Osteoblast (primary cell): ENCODE measurements at regions not wholly inside any gene's neighbourhood (a gene's known extent, or its start where the extent isn't known, plus 50 kb on each side); places are given as distances from the start of the nearest gene placed in this dataset.

Experiments used
- DNase-seq: peaks from one replicate; pipeline ENCODE4 v3.0.0; 2011; ENCODE audit warnings: low spot score, mixed read lengths; ENCODE audit not compliant: insufficient read length; ENCODE audit errors: missing footprints
- H2AFZ ChIP-seq: 2 replicates; pipeline ENCODE4 v1.6.0; 2011; ENCODE audit warnings: mild to moderate bottlenecking, low read length
- H3K27ac ChIP-seq: 2 replicates; pipeline ENCODE4 v1.5.1; 2011; ENCODE audit warnings: mild to moderate bottlenecking, low read depth, low read length, moderate library complexity
- H3K27me3 ChIP-seq: 2 replicates; pipeline ENCODE4 v1.6.0; 2012; ENCODE audit warnings: mild to moderate bottlenecking, control low read depth, inconsistent platforms, low read length, moderate library complexity; ENCODE audit not compliant: insufficient read depth
- H3K36me3 ChIP-seq: 2 replicates; pipeline ENCODE4 v1.5.1; 2011; ENCODE audit warnings: mild to moderate bottlenecking, low read length, control low read depth, moderate library complexity; ENCODE audit not compliant: insufficient read depth
- H3K4me1 ChIP-seq: 2 replicates; pipeline ENCODE4 v1.5.1; 2011; ENCODE audit warnings: mild to moderate bottlenecking, low read length, control low read depth, moderate library complexity; ENCODE audit not compliant: insufficient read depth
- H3K4me2 ChIP-seq: 2 replicates; pipeline ENCODE4 v1.6.0; 2011; ENCODE audit warnings: mild to moderate bottlenecking, low read length; ENCODE audit not compliant: insufficient read depth
- H3K4me3 ChIP-seq: fragments of 200-600 bp; sonication (generic); 3 replicates; pipeline ENCODE4 v1.5.1; 2012; ENCODE audit warnings: mild to moderate bottlenecking, low read length, inconsistent platforms; ENCODE audit not compliant: insufficient read depth
- H3K79me2 ChIP-seq: 2 replicates; pipeline ENCODE4 v1.6.0; 2012; ENCODE audit warnings: mild to moderate bottlenecking, low read length, control low read depth, inconsistent platforms; ENCODE audit not compliant: insufficient read depth
- H3K9me3 ChIP-seq: 2 replicates; pipeline ENCODE4 v1.5.1; 2011; ENCODE audit warnings: low read depth, low read length, control low read depth
- H4K20me1 ChIP-seq: 2 replicates; pipeline ENCODE4 v1.6.0; 2012; ENCODE audit warnings: mild to moderate bottlenecking, low read length, control low read depth; ENCODE audit not compliant: insufficient read depth
- TF ChIP-seq, protein P1 (sequence below): IDR thresholded peaks from 2 replicates; pipeline ENCODE4 v1.5.1; 2011; ENCODE audit warnings: mild to moderate bottlenecking, low read depth, low read length, moderate library complexity; ENCODE audit errors: extremely low read depth

GRCh38 chr7:86949052-86949778 lies 110.2 kb downstream of the ELAPOR2 start:
- no peaks in the 10 kb centered on the region for H3K27me3 ChIP-seq
- no peak overlapping the region for H3K4me2 ChIP-seq
- no peaks in the 10 kb centered on the region for H3K4me1 ChIP-seq
- no peaks in the 10 kb centered on the region for H4K20me1 ChIP-seq
- no peak overlapping the region for H2AFZ ChIP-seq
- no peaks in the 10 kb centered on the region for H3K9me3 ChIP-seq
- DNase-seq, result no peak
- no peaks in the 10 kb centered on the region for H3K36me3 ChIP-seq
- TF ChIP-seq, protein P1, sequence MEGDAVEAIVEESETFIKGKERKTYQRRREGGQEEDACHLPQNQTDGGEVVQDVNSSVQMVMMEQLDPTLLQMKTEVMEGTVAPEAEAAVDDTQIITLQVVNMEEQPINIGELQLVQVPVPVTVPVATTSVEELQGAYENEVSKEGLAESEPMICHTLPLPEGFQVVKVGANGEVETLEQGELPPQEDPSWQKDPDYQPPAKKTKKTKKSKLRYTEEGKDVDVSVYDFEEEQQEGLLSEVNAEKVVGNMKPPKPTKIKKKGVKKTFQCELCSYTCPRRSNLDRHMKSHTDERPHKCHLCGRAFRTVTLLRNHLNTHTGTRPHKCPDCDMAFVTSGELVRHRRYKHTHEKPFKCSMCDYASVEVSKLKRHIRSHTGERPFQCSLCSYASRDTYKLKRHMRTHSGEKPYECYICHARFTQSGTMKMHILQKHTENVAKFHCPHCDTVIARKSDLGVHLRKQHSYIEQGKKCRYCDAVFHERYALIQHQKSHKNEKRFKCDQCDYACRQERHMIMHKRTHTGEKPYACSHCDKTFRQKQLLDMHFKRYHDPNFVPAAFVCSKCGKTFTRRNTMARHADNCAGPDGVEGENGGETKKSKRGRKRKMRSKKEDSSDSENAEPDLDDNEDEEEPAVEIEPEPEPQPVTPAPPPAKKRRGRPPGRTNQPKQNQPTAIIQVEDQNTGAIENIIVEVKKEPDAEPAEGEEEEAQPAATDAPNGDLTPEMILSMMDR, result no peak
- H3K79me2 ChIP-seq, result no peaks in the 10 kb centered on the region
- H3K27ac ChIP-seq, result no peak overlapping the region
- H3K4me3 ChIP-seq, result no peak overlapping the region

- Histone ChIP-seq H3K9me3 (no peaks in the 10 kb centered on the region), H4K20me1 (no peaks in the 10 kb centered on the region), H3K4me1 (no peaks in the 10 kb centered on the region), H2AFZ (no peak overlapping the region), H3K27ac (no peak overlapping the region), H3K4me3 (no peak overlapping the region), H3K36me3 (no peaks in the 10 kb centered on the region), H3K27me3 (no peaks in the 10 kb centered on the region), H3K4me2 (no peak overlapping the region), H3K79me2 (no peaks in the 10 kb centered on the region)
- TF ChIP-seq, protein P1, result no peak
- peak; percentile 15 for DNase-seq
Observed at GRCh38 chr7:86947929-86948328, 111.5 kb downstream of the ELAPOR2 start.

- H3K9me3 ChIP-seq, result no peaks in the 10 kb centered on the region
- H3K36me3 ChIP-seq, result no peaks in the 10 kb centered on the region
- no peak overlapping the region for H3K4me3 ChIP-seq
- DNase-seq, result no peak
- no peaks in the 10 kb centered on the region for H4K20me1 ChIP-seq
- H3K4me1 ChIP-seq, result no peaks in the 10 kb centered on the region
- no peaks in the 10 kb centered on the region for H3K79me2 ChIP-seq
- H2AFZ ChIP-seq, result no peak overlapping the region
- H3K4me2 ChIP-seq, result no peak overlapping the region
- no peak overlapping the region for H3K27ac ChIP-seq
- no peaks in the 10 kb centered on the region for H3K27me3 ChIP-seq
- TF ChIP-seq, protein P1, result no peak
Observed at GRCh38 chr7:86943447-86943846, 116.0 kb downstream of the ELAPOR2 start.

DNA sequence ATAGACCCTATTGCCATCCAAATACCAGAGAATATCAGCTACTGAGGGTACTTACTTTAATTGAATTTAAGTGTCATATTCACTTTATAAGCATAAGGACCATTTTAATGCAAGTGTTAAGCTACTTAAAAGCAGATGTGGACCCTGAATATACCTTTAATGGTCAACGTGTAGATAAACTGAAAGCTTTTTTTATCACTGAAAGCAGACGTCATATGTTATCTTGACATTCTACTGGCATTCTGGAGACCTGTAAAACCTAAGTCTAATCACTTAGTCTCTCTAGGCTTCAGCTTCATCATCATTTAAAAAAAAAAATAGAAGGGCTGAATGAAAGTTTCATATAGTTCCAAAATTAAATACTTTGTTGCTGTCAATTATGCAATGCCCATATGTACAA lies 116.5 kb downstream of the ELAPOR2 start:
- Histone ChIP-seq H3K4me3 (no peak overlapping the region), H4K20me1 (no peaks in the 10 kb centered on the region), H3K4me2 (no peak overlapping the region), H2AFZ (no peak overlapping the region), H3K9me3 (no peaks in the 10 kb centered on the region), H3K79me2 (no peaks in the 10 kb centered on the region), H3K27ac (no peak overlapping the region), H3K4me1 (no peaks in the 10 kb centered on the region), H3K27me3 (no peaks in the 10 kb centered on the region), H3K36me3 (no peaks in the 10 kb centered on the region)
- TF ChIP-seq, protein P1, result no peak
- peak; percentile 31 for DNase-seq
